ENCODE measurements at regions not wholly inside any gene's neighbourhood (a gene's known extent, or its start where the extent isn't known, plus 50 kb on each side); places are given as distances from the start of the nearest gene placed in this dataset.

- TF ChIP-seq POLR2A (IDR thresholded peaks at IDR 0.05; ENCODE audit: low read depth, low read length) (no peak), POLR2AphosphoS5 (IDR thresholded peaks at IDR 0.05; ENCODE audit: insufficient read depth, low read depth, low read length) (no peak), EZH2 (IDR thresholded peaks at IDR 0.05; ENCODE audit: borderline replicate concordance, low read depth, low read length, severe bottlenecking) (no peak), FOS (IDR thresholded peaks at IDR 0.05; ENCODE audit: borderline replicate concordance, insufficient read depth, low read length) (no peak), MYC (IDR thresholded peaks at IDR 0.05; ENCODE audit: low read depth, low read length) (no peak), GATA2 (IDR thresholded peaks at IDR 0.05; ENCODE audit: insufficient read depth, insufficient read length, low read depth, low read length) (no peak), JUN (IDR thresholded peaks at IDR 0.05; ENCODE audit: borderline replicate concordance, insufficient read depth, insufficient read length, low read depth) (no peak)
- TF ChIP-seq, protein P1, sequence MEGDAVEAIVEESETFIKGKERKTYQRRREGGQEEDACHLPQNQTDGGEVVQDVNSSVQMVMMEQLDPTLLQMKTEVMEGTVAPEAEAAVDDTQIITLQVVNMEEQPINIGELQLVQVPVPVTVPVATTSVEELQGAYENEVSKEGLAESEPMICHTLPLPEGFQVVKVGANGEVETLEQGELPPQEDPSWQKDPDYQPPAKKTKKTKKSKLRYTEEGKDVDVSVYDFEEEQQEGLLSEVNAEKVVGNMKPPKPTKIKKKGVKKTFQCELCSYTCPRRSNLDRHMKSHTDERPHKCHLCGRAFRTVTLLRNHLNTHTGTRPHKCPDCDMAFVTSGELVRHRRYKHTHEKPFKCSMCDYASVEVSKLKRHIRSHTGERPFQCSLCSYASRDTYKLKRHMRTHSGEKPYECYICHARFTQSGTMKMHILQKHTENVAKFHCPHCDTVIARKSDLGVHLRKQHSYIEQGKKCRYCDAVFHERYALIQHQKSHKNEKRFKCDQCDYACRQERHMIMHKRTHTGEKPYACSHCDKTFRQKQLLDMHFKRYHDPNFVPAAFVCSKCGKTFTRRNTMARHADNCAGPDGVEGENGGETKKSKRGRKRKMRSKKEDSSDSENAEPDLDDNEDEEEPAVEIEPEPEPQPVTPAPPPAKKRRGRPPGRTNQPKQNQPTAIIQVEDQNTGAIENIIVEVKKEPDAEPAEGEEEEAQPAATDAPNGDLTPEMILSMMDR (IDR thresholded peaks at IDR 0.05; ENCODE audit: extremely low read depth in 1 of 2, insufficient read depth in 1 of 2, low read depth in 1 of 2, low read length in 2 of 2): no peak
- TF ChIP-seq, protein P2, sequence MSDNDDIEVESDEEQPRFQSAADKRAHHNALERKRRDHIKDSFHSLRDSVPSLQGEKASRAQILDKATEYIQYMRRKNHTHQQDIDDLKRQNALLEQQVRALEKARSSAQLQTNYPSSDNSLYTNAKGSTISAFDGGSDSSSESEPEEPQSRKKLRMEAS (IDR thresholded peaks at IDR 0.05; ENCODE audit: insufficient read depth, insufficient read length): no peak
- Histone ChIP-seq H3K4me3 (replicated peaks in 1 of 3; ENCODE audit: insufficient read depth in 1 of 3, low read depth in 1 of 3, low read length in 3 of 3) (no peak overlapping the region), H3K4me1 (ENCODE audit: control insufficient read depth, extremely low read depth, insufficient read depth, low read length) (no peaks in the 10 kb centered on the region), H3K79me2 (ENCODE audit: control insufficient read depth, insufficient read depth, low read length) (no peaks in the 10 kb centered on the region), H4K20me1 (replicated peaks; ENCODE audit: control insufficient read depth, extremely low read depth, insufficient read depth, low read length) (no peaks in the 10 kb centered on the region), H3K27me3 (ENCODE audit: control insufficient read depth in 2 of 2, insufficient read depth in 2 of 2, low read length in 2 of 2) (no peaks in the 10 kb centered on the region), H3K9ac (replicated peaks; ENCODE audit: extremely low read depth, insufficient read depth, low read length) (no peak overlapping the region), H2AFZ (ENCODE audit: low read depth, low read length) (no peak overlapping the region), H3K27ac (ENCODE audit: insufficient read depth, low read depth, low read length) (no peak overlapping the region), H3K4me2 (ENCODE audit: insufficient read depth, low read length) (no peak overlapping the region), H3K9me1 (replicated peaks; ENCODE audit: control insufficient read depth, extremely low read depth, insufficient read depth, low read length) (no peaks in the 10 kb centered on the region), H3K9me3 (replicated peaks; ENCODE audit: control insufficient read depth, insufficient read depth, low read length) (no peaks in the 10 kb centered on the region), H3K36me3 (ENCODE audit: control insufficient read depth in 2 of 2, extremely low read depth in 1 of 2, insufficient read depth in 2 of 2, low read length in 2 of 2) (no peaks in the 10 kb centered on the region)
- intact Hi-C loops (cut with micrococcal nuclease): no loop called here
- DNase-seq (ENCODE audit: low read depth, low spot score) (no peak), FAIRE-seq (no peak)
- CTCF ChIA-PET: no interaction called here
- POLR2A ChIA-PET: no interaction called here
- dilution Hi-C loops (cut with MboI; ENCODE audit: extremely low pct_ligation_motif_present, low sequenced_read_pairs): no loop called here
- BruUV-seq (replicated peaks): no TSS peak
Measured at GRCh38 chr9:108211411-108211955, 644.3 kb downstream of the ACTL7B start.

Data from endothelial cell of umbilical vein (primary cell).